OCI-LY3 (cell line): ENCODE measurements at regions not wholly inside any gene's neighbourhood (a gene's known extent, or its start where the extent isn't known, plus 50 kb on each side); places are given as distances from the start of the nearest gene placed in this dataset.

Experiments used
- CTCF ChIP-seq: fragments of 200-600, 300-600 bp; sonication (generic); IDR thresholded peaks from 2 replicates; pipeline ENCODE4 v1.5.1; 2014; ENCODE audit warnings: antibody characterized with exemption, low read length, low read depth
- EZH2phosphoT487 ChIP-seq: fragments of 200-600 bp; shearing (Covaris generic); IDR thresholded peaks from 2 replicates; pipeline ENCODE4 v1.6.1; 2018; ENCODE audit warnings: antibody characterized with exemption, mixed run types, low read depth

DNA sequence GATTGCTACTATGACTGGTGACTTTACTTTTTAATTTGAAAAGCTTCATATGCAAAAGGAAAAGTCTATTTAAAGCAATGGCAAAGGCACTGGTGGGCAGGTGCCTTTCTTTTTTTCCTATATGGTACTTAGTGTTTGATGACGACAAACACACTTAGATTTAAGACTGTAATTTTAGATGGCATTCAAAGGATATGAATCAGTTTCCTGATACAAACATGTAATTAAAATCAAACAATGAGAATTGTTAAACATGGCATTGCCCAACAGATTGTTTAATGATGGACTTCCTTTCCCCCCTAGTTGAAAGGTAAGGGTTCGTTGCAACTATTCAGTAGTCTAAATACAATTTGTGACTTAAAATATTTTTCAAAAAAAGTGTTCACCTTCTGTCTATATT is 106.5 kb upstream of the SEMA3C start:
- TF ChIP-seq CTCF (no peak), EZH2phosphoT487 (no peak)
